DOHH2 (cell line): ENCODE measurements at regions not wholly inside any gene's neighbourhood (a gene's known extent, or its start where the extent isn't known, plus 50 kb on each side); places are given as distances from the start of the nearest gene placed in this dataset.

Source experiments
- CTCF ChIP-seq: fragments of 200-600 bp; sonication (generic); IDR thresholded peaks from one replicate; pipeline ENCODE4 v1.5.1; 2014; ENCODE audit warnings: antibody characterized with exemption, mild to moderate bottlenecking, low read depth, low read length; ENCODE audit not compliant: poor library complexity, severe bottlenecking
- EZH2phosphoT487 ChIP-seq: fragments of 200-600 bp; sonication (generic); IDR thresholded peaks from 2 replicates; pipeline ENCODE4 v1.6.1; 2017; ENCODE audit warnings: borderline replicate concordance, mild to moderate bottlenecking, antibody characterized with exemption, low read length, moderate library complexity, mixed read lengths

DNA sequence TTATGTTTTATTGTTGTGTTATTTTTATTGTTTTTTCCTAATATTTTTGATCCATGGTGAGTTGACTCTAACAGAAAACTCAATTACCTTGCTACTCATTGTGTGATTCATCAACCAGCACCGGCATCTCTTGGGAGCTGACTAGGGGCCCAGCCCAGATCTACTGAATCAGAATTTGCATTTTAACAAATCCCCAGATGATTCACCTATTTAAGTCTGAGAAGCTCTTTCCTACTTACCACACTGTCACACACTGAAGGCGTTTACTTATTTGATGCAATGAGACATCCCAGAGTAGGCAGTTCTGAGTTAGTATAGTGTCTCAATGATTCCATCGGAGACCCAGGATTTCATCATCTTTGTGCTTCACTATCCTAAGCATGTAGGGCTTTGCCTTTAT, 416.6 kb downstream of the RWDD3 start:
- TF ChIP-seq CTCF: no peak
- TF ChIP-seq EZH2phosphoT487: no peak
